IPS-20b (cell line): ENCODE measurements at regions not wholly inside any gene's neighbourhood (a gene's known extent, or its start where the extent isn't known, plus 50 kb on each side); places are given as distances from the start of the nearest gene placed in this dataset.
"Not testable (repeated sequence)": the region's sequence is repeated elsewhere in the genome, so short reads cannot be mapped to it uniquely, and the experiment has no call there.

ENCODE experiments used
- H3K27ac ChIP-seq: one replicate; pipeline ENCODE4 v1.5.1; 2013; ENCODE audit warnings: low read length
- H3K27me3 ChIP-seq: 2 replicates; pipeline ENCODE4 v1.6.1; 2013; ENCODE audit warnings: mild to moderate bottlenecking, low read length, inconsistent platforms; ENCODE audit not compliant: insufficient read depth
- H3K36me3 ChIP-seq: 2 replicates; pipeline ENCODE4 v1.6.1; 2013; ENCODE audit warnings: low read depth, mild to moderate bottlenecking, inconsistent platforms, low read length, moderate library complexity; ENCODE audit not compliant: insufficient read depth
- H3K4me1 ChIP-seq: 2 replicates; pipeline ENCODE4 v1.6.1; 2013; ENCODE audit warnings: mild to moderate bottlenecking, control low read depth, inconsistent platforms, low read length, moderate library complexity; ENCODE audit not compliant: insufficient read depth
- H3K4me3 ChIP-seq: 2 replicates; pipeline ENCODE4 v1.5.1; 2013; ENCODE audit warnings: mild to moderate bottlenecking, low read length, inconsistent platforms
- H3K9ac ChIP-seq: 2 replicates; pipeline ENCODE4 v1.6.1; 2013; ENCODE audit warnings: low read depth, mild to moderate bottlenecking, inconsistent platforms, low read length, moderate library complexity
- H3K9me3 ChIP-seq: 2 replicates; pipeline ENCODE4 v1.6.1; 2013; ENCODE audit warnings: mild to moderate bottlenecking, low read depth, low read length, inconsistent platforms; ENCODE audit not compliant: insufficient read depth

DNA sequence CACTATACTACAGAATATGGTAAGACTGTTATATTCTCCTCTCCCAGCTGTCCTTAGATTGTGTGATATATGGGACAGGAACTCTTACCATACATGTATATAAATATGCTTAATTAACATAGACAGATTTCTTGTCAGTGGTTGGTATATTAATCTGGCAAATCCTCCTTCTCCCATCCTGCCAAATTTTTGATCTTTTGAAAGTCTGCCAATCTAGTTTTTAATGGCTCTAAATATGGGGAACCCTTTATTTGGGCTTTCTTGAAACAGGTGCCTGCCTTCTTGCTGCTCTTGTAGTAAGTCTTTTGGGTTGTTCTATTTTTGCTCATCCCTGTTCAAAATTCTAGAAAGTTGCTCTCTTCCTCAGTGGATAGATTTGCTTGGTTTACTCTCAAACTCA, 63.5 kb downstream of the SPATA31D1 start:
- Histone ChIP-seq H3K27ac (no peak overlapping the region), H3K9ac (no peak overlapping the region), H3K9me3 (no peaks in the 10 kb centered on the region), H3K4me1 (no peaks in the 10 kb centered on the region), H3K4me3 (no peak overlapping the region), H3K36me3 (no peaks in the 10 kb centered on the region), H3K27me3 (no peaks in the 10 kb centered on the region)

DNA sequence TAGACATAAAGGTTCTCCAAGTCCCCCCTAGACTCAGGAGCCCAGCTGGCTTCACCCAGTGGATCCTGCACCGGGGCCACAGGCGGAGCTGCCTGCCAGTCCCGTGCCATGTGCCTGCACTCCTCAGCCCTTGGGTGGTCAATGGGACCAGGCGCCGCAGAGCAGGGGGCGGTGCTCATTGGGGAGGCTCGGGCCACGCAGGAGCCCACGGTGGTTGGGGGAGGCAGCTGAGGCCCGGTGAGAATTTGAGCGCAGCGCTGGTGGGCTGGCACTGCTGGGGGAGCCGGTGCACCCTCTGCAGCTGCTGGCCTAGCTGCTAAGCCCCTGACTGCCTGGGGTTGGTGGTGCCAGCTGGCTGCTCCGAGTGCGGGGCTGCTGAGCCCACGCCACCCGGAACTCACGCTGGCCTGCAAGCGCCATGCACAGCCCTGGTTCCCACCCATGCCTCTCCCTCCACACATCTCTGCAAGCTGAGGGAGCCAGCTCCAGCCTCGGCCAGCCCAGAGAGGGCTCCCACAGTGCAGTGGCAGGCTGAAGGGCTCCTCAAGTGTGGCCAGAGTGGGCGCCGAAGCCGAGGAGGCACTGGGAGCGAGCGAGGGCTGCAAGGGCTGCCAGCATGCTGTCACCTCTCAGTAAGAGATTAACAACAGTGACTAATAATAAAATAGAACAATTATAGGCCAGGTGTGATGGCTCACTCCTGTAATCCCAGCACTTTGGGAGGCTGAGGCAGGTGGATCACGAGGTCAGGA, 65.9 kb downstream of the SPATA31D1 start:
- no peaks in the 10 kb centered on the region for H3K9me3 ChIP-seq
- no peaks in the 10 kb centered on the region for H3K27me3 ChIP-seq
- H3K36me3 ChIP-seq, result no peaks in the 10 kb centered on the region
- H3K4me3 ChIP-seq, result no peak overlapping the region
- no peaks in the 10 kb centered on the region for H3K4me1 ChIP-seq
- H3K9ac ChIP-seq, result no peak overlapping the region
- H3K27ac ChIP-seq, result no peak overlapping the region

DNA sequence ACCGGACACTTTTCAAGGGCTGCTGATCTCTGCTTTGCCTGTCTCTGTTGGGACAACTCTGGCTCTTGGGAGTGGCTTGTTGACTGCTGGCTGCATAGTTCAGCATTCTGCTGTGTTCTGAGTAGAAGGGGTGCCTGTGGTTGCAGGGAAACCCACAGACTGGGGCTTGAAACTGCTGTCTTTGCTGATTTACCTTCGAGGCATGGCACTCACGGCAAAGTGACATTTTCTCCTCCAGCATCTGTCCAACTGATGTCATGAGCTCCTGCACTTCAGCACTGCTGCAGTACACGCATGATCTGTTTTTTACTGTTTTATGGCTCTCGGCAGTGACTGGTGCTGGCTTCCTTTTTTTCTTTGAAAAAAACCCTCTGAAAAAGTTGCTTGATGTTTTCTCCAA, 69.2 kb downstream of the SPATA31D1 start:
- H3K27me3 ChIP-seq, result no peaks in the 10 kb centered on the region
- H3K36me3 ChIP-seq, result no peaks in the 10 kb centered on the region
- no peak overlapping the region for H3K9ac ChIP-seq
- H3K9me3 ChIP-seq, result no peaks in the 10 kb centered on the region
- no peak overlapping the region for H3K27ac ChIP-seq
- H3K4me3 ChIP-seq, result no peak overlapping the region
- H3K4me1 ChIP-seq, result no peaks in the 10 kb centered on the region

DNA sequence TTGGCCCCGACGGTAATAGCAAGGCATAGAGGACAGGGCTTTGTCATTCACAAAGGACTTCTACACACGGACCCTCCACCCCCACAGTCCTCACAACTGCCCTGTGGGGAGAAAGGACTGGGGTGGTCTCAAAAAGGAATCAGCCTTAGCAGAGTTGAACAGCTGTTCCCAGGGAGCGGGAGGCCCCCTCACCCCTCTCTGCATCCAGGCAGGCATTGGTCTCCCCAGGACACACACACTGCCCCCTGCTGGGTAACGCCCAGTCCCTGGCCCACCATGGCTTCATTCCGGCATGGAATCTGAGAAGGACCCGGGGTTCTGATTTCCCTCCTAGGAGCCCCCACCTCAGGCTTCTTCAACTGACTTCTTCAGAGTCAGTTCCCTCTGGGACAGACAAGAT, 73.2 kb downstream of the SPATA31D1 start:
- not testable (repeated sequence) for H3K36me3 ChIP-seq, H3K4me3 ChIP-seq, H3K4me1 ChIP-seq, H3K27me3 ChIP-seq, H3K9me3 ChIP-seq, H3K27ac ChIP-seq, H3K9ac ChIP-seq

DNA sequence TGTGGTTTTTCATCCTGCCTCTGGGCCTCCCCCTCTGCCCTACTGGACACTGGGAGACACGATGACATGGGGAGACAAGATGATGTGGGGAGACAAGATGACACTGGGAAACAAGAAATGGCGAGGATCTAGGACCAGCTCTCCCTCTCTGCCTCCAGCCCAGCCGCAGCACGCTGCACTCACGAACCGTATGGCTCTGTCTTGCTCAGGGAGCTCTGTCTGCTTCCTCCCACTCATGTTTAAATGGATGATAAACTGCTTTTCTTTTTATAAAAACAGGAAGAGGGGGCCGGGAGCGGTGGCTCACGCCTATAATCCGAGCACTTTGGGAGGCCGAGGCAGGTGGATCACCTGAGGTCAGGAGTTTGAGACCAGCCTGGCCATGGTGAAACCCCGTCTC, 73.7 kb downstream of the SPATA31D1 start:
- H3K27ac ChIP-seq, result no peak overlapping the region
- no peaks in the 10 kb centered on the region for H3K9me3 ChIP-seq
- H3K36me3 ChIP-seq, result no peaks in the 10 kb centered on the region
- H3K27me3 ChIP-seq, result no peaks in the 10 kb centered on the region
- H3K4me1 ChIP-seq, result no peaks in the 10 kb centered on the region
- H3K4me3 ChIP-seq, result no peak overlapping the region
- no peak overlapping the region for H3K9ac ChIP-seq

DNA sequence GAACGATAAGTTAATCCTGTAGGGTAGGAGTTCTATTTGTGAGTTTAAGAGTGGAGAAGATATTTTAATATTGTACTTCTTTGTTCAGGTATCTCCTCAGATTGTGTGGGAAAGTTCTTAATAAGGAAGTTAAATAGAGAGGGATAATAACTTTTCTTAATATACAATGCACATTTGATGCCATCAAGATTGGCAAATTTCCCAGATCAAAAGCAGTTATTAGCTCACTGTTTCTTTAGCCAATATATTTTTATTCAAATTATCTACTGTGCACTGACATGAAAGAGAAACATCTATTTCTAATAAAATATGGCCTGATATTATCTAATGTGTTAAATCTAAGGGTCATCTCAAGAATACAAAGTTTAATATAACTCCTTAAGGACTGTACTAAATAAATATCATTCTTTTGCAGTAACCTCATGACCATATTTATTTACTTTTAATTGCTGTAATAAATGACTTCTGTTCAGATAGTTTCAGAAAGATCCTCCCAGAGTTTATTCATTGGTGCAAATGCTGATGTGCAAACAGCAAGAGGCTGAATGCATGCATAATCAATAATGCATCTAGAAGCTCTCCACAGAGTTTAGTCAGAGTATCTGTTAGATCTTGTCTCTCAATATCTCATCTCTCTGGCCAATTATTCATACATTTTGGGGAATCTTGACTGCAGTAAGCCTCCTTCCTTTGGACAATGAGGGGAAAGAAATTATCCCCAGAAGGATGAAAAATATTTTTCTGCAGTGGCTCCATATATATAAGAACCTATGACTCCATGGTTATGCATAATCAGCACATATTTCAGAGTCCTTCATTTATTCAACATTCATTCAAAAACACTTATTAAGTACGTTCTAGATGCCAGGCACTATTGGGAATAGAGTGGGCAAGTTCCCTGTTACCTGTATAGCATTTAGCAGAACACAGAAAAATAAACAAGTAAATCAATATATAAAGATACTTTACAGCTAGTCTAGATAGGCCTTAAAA, 85.3 kb downstream of the SPATA31D1 start:
- Histone ChIP-seq H3K9me3 (no peaks in the 10 kb centered on the region), H3K9ac (no peak overlapping the region), H3K27ac (no peak overlapping the region), H3K36me3 (no peaks in the 10 kb centered on the region), H3K4me1 (no peaks in the 10 kb centered on the region), H3K4me3 (no peak overlapping the region), H3K27me3 (no peaks in the 10 kb centered on the region)

DNA sequence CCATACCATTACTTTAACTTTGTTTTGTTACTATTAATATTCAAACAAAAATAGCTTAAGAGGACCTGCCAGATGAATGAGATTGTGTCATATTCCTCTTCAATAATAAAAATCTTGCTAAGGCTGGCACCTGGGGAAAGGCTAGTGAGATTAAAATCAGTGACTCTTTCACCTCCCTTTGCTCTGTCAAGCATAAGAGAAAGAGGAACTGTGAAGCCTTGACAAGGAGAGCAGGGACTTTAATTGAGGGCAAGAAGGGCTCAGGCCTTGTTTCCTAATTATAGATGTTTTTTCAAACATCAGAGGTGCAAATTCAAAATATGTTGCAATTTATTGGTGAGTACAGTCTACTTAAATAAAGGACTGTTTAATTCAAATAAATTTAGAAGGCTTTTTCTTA, 91.7 kb downstream of the SPATA31D1 start:
- no peak overlapping the region for H3K27ac ChIP-seq
- H3K4me1 ChIP-seq, result peaks cover 9% of the 10 kb centered on the region; the same call in 1 of the 2 replicates

DNA sequence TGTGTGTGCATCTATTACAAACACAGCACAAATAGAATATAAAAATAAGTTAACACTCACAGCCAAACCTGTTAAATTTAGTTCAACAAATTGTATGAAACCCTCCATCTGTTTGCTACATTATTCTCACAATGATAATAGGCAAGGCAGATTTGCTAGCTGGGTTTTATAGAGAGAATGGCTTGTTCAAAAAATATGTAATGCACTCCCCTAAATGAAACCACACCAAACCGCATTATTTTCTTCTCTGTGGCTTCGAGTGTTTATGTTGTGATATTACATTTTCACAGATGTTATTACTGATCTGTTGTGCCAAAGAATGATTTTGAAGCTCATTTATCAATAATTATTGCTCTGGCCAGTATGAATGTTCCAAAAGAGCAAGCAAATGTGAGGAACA, 92.9 kb downstream of the SPATA31D1 start:
- Histone ChIP-seq H3K36me3 (no peaks in the 10 kb centered on the region), H3K27me3 (no peaks in the 10 kb centered on the region), H3K9me3 (no peaks in the 10 kb centered on the region), H3K4me3 (no peak overlapping the region), H3K27ac (no peak overlapping the region), H3K9ac (no peak overlapping the region), H3K4me1 (peaks cover 9% of the 10 kb centered on the region; the same call in 1 of the 2 replicates)

More for the DNA sequence above, 91.7 kb downstream of the SPATA31D1 start:
- no peaks in the 10 kb centered on the region for H3K36me3 ChIP-seq
- no peaks in the 10 kb centered on the region for H3K9me3 ChIP-seq
- no peak overlapping the region for H3K4me3 ChIP-seq
- H3K9ac ChIP-seq, result no peak overlapping the region
- no peaks in the 10 kb centered on the region for H3K27me3 ChIP-seq

DNA sequence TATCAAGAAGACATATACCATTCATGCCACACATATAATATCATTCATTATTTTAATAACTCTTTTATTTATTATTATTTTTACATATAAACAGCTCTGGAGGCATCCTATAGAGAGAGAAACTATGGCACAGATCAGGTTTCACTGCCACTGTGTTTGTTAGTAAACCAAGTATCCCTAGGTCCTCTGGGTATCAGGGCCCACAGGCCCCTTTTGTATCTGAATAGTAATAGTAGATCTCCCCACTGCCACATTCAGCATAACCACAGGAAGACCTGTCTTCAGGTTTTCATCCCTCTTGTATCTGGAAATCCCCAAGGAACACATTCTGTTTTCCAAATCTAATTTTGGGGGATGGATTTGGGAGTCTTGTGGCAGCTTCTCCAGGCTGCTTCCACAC, 94.0 kb downstream of the SPATA31D1 start:
- H3K4me3 ChIP-seq, result no peak overlapping the region; the same call in 1 of the 2 replicates
- H3K27ac ChIP-seq, result no peak overlapping the region
- H3K36me3 ChIP-seq, result no peaks in the 10 kb centered on the region
- H3K4me1 ChIP-seq, result peaks cover 9% of the 10 kb centered on the region; the same call in 1 of the 2 replicates
- H3K9me3 ChIP-seq, result no peaks in the 10 kb centered on the region
- H3K27me3 ChIP-seq, result no peaks in the 10 kb centered on the region
- no peak overlapping the region for H3K9ac ChIP-seq

DNA sequence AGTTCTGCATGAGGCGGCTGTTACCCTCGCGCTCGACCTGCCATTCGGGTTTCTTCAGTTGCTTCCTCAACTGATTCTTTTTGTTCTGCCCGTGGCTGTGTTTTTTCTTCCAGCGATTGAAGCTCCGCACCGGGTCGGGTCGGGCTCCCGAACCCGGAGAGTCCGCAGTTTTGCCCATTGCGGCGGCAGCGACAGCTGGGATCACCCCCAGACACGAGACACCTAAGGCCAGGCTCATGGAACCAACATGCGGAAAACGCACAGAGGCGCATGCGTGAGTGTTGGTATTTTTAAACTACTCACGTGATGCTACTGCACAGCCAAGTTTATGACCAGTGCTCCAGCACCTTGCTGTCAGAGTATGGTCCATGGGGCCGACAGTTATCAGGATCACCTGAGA, 100.0 kb downstream of the SPATA31D1 start:
- Histone ChIP-seq H3K4me3 (no peak overlapping the region), H3K27ac (no peak overlapping the region), H3K36me3 (no peaks in the 10 kb centered on the region), H3K4me1 (no peaks in the 10 kb centered on the region), H3K27me3 (no peaks in the 10 kb centered on the region), H3K9ac (no peak overlapping the region), H3K9me3 (no peaks in the 10 kb centered on the region)

DNA sequence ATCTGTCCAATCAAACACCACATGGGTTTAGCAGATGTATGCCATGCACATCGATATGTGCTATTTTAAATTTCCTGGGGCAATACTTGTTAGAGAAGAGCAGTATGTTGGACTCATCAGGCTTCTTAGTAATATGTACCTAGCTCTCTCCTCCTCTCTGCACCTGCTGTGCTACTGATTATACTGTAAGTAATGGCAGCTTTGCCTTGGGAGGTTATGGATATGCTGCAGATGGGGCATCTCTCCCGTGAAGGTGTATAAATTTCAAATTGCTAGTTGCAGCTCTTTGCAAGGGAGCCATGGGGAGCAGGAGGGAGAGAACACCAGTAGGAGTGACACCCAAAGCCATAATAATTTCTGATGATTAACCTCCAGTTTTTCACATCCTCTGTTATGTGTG, 101.5 kb downstream of the SPATA31D1 start:
- H3K4me1 ChIP-seq, result no peaks in the 10 kb centered on the region
- no peaks in the 10 kb centered on the region for H3K27me3 ChIP-seq
- no peak overlapping the region for H3K4me3 ChIP-seq
- H3K9me3 ChIP-seq, result no peaks in the 10 kb centered on the region
- no peak overlapping the region for H3K27ac ChIP-seq
- no peak overlapping the region for H3K9ac ChIP-seq
- no peaks in the 10 kb centered on the region for H3K36me3 ChIP-seq

DNA sequence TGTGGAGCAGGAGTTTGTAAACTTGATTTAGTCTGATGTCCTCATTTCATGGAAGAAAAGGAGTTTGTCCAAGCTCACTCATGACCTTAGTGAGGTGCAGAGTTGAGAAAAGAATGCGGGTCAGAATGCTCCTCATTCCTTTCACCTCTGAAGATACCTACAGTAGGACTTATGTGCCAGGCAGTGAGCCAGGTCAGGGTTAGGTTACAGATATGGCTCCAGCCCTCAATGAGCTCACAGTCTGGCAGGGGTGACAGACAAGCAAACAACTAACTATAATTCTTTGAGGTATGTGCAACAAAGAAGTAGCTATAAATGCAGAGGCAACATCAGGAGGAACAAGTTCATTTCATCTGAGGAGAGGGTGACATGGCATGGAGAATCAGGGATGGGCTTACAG, 102.5 kb downstream of the SPATA31D1 start:
- no peaks in the 10 kb centered on the region for H3K27me3 ChIP-seq
- H3K4me3 ChIP-seq, result no peak overlapping the region
- H3K9ac ChIP-seq, result no peak overlapping the region
- H3K36me3 ChIP-seq, result no peaks in the 10 kb centered on the region
- no peaks in the 10 kb centered on the region for H3K4me1 ChIP-seq
- no peak overlapping the region for H3K27ac ChIP-seq
- H3K9me3 ChIP-seq, result no peaks in the 10 kb centered on the region
